IMR-90 (cell line): ENCODE measurements at regions not wholly inside any gene's neighbourhood (a gene's known extent, or its start where the extent isn't known, plus 50 kb on each side); places are given as distances from the start of the nearest gene placed in this dataset.

ENCODE experiments used
- ATAC-seq: fragments of 200-7000 bp; cut with Tn5 transposase; 2 replicates; pipeline ENCODE4 v1.9.1; 2020; ENCODE audit warnings: low read depth, mild to moderate bottlenecking, moderate library complexity
- BruUV-seq: library from RNA; stranded (reverse); fragments of 400-500 nt; replicated peaks from 2 replicates; lab custom pipeline; 2021; lab: Mats Ljungman, UMichigan
- CTCF ChIA-PET: fragments of 300-600 bp; formaldehyde crosslinking; extraction: SDS; loops from one replicate; lab custom pipeline; 2021; ENCODE audit warnings: antibody characterized with exemption; lab: Yijun Ruan, JAX
- POLR2A ChIA-PET: fragments of 300-600 bp; sonication (Branson Sonifier 250); formaldehyde crosslinking; loops from one replicate; lab custom pipeline; 2022; ENCODE audit warnings: antibody characterized with exemption; ENCODE audit not compliant: unreplicated experiment; lab: Charles Lee
- DNase-seq: peaks from one replicate; pipeline ENCODE4 v3.0.0; 2013
- H2AFZ ChIP-seq: replicated peaks from 2 replicates; pipeline ENCODE3; 2013; ENCODE audit warnings: low read length, mild to moderate bottlenecking; ENCODE audit not compliant: poor library complexity
- H2AK5ac ChIP-seq: 2 replicates; pipeline ENCODE4 v1.6.1; 2013; ENCODE audit warnings: low read depth, low read length, inconsistent platforms
- H2AK9ac ChIP-seq: replicated peaks from 2 replicates; pipeline ENCODE3; 2013; ENCODE audit warnings: mild to moderate bottlenecking, low read depth, low read length, moderate library complexity; ENCODE audit not compliant: poor library complexity
- H2BK120ac ChIP-seq: 2 replicates; pipeline ENCODE4 v1.6.1; 2013; ENCODE audit warnings: low read depth, low read length, inconsistent platforms
- H2BK15ac ChIP-seq: 3 replicates; pipeline ENCODE4 v1.6.1; 2013; ENCODE audit warnings: low read depth, low read length, inconsistent platforms
- H2BK20ac ChIP-seq: 2 replicates; pipeline ENCODE4 v1.6.1; 2013; ENCODE audit warnings: low read depth, mild to moderate bottlenecking, inconsistent platforms, low read length, moderate library complexity
- H2BK5ac ChIP-seq: 2 replicates; pipeline ENCODE4 v1.6.1; 2013; ENCODE audit warnings: mild to moderate bottlenecking, low read depth, low read length, inconsistent platforms; ENCODE audit not compliant: poor library complexity, severe bottlenecking
- H3K14ac ChIP-seq: replicated peaks from 2 replicates; pipeline ENCODE4 v1.6.1; 2013; ENCODE audit warnings: low read depth, low read length, inconsistent platforms
- H3K18ac ChIP-seq: 2 replicates; pipeline ENCODE4 v1.6.1; 2013; ENCODE audit warnings: low read depth, low read length, control low read depth
- H3K23ac ChIP-seq: 2 replicates; pipeline ENCODE4 v1.6.1; 2013; ENCODE audit warnings: low read depth, low read length, inconsistent platforms
- H3K27ac ChIP-seq: 2 replicates; pipeline ENCODE4 v1.5.1; 2013; ENCODE audit warnings: mild to moderate bottlenecking, control low read depth, low read length; ENCODE audit not compliant: insufficient read depth
- H3K27me3 ChIP-seq: 2 replicates; pipeline ENCODE4 v1.6.1; 2013; ENCODE audit warnings: low read length; ENCODE audit not compliant: control insufficient read depth, insufficient read depth
- H3K36me3 ChIP-seq: 2 replicates; pipeline ENCODE4 v1.6.1; 2013; ENCODE audit warnings: low read length, mixed read lengths; ENCODE audit not compliant: control insufficient read depth, insufficient read depth
- H3K4ac ChIP-seq: 2 replicates; pipeline ENCODE4 v1.6.1; 2013; ENCODE audit warnings: low read depth, low read length, inconsistent platforms
- H3K4me1 ChIP-seq: 2 replicates; pipeline ENCODE4 v1.6.1; 2013; ENCODE audit warnings: low read length, mixed read lengths; ENCODE audit not compliant: control insufficient read depth, insufficient read depth
- H3K4me2 ChIP-seq: 2 replicates; pipeline ENCODE4 v1.6.1; 2013; ENCODE audit warnings: low read depth, mild to moderate bottlenecking, control low read depth, low read length, moderate library complexity
- H3K4me3 ChIP-seq: 2 replicates; pipeline ENCODE4 v1.5.1; 2013; ENCODE audit warnings: low read depth, mild to moderate bottlenecking, control low read depth, low read length, moderate library complexity; ENCODE audit not compliant: insufficient read depth
- H3K56ac ChIP-seq: 2 replicates; pipeline ENCODE4 v1.6.1; 2013; ENCODE audit warnings: low read length, inconsistent platforms; ENCODE audit not compliant: insufficient read depth; ENCODE audit errors: extremely low read depth
- H3K79me1 ChIP-seq, 2 experiments: 2 replicates each; pipeline ENCODE4 v1.6.1; 2013; ENCODE audit warnings: low read length in 2 of 2, inconsistent platforms in 1 of 2, low read depth in 1 of 2
- H3K9ac ChIP-seq: 2 replicates; pipeline ENCODE4 v1.6.1; 2013; ENCODE audit warnings: low read depth, low read length, control low read depth
- H3K9me1 ChIP-seq: 2 replicates; pipeline ENCODE4 v1.6.1; 2013; ENCODE audit warnings: low read length, inconsistent platforms; ENCODE audit not compliant: insufficient read depth
- H3K9me3 ChIP-seq: 2 replicates; pipeline ENCODE4 v1.6.1; 2013; ENCODE audit warnings: low read length; ENCODE audit not compliant: control insufficient read depth, insufficient read depth
- H4K20me1 ChIP-seq: 2 replicates; pipeline ENCODE4 v1.6.1; 2013; ENCODE audit warnings: low read length, inconsistent platforms; ENCODE audit not compliant: insufficient read depth
- H4K5ac ChIP-seq: 2 replicates; pipeline ENCODE4 v1.6.1; 2013; ENCODE audit warnings: mild to moderate bottlenecking, low read depth, low read length, control low read depth
- H4K8ac ChIP-seq, 2 experiments: 2 replicates each; pipeline ENCODE4 v1.6.1; 2013; ENCODE audit warnings: low read depth in 2 of 2, low read length in 2 of 2, control low read depth in 1 of 2, inconsistent platforms in 1 of 2
- H4K91ac ChIP-seq: 2 replicates; pipeline ENCODE4 v1.6.1; 2013; ENCODE audit warnings: low read depth, low read length, inconsistent platforms; ENCODE audit not compliant: insufficient read depth
- BHLHE40 ChIP-seq: fragments of 150-350 bp; IDR thresholded peaks from 2 replicates; pipeline ENCODE4 v1.6.1; 2016; ENCODE audit warnings: mild to moderate bottlenecking, low read depth, low read length
- CEBPB ChIP-seq: IDR thresholded peaks from 2 replicates; pipeline ENCODE4 v1.6.1; 2012; ENCODE audit warnings: low read depth, low read length, improper control_type of control experiment
- CHD1 ChIP-seq: IDR thresholded peaks from 2 replicates; pipeline ENCODE4 v1.6.1; 2012; ENCODE audit warnings: low read depth, low read length, improper control_type of control experiment
- CTCF ChIP-seq: conservative IDR thresholded peaks from 2 replicates; pipeline ENCODE4 v1.5.1; 2012; ENCODE audit warnings: mild to moderate bottlenecking, low read depth, low read length, improper control_type of control experiment
- ELK1 ChIP-seq: fragments of 150-350 bp; IDR thresholded peaks from 2 replicates; pipeline ENCODE4 v1.6.1; 2016; ENCODE audit warnings: low read depth, mild to moderate bottlenecking, low read length, moderate library complexity, borderline replicate concordance
- FOS ChIP-seq: fragments of 150-350 bp; IDR thresholded peaks from 2 replicates; pipeline ENCODE4 v1.6.1; 2016; ENCODE audit warnings: low read depth, low read length
- MAFK ChIP-seq: IDR thresholded peaks from 2 replicates; pipeline ENCODE4 v1.6.1; 2012; ENCODE audit warnings: low read depth, low read length, improper control_type of control experiment
- MAZ ChIP-seq: IDR thresholded peaks from 2 replicates; pipeline ENCODE4 v1.6.1; 2012; ENCODE audit warnings: low read depth, mild to moderate bottlenecking, low read length, improper control_type of control experiment, moderate library complexity, borderline replicate concordance
- MXI1 ChIP-seq: IDR thresholded peaks from 2 replicates; pipeline ENCODE4 v1.6.1; 2012; ENCODE audit warnings: low read depth, mild to moderate bottlenecking, low read length, moderate library complexity, borderline replicate concordance
- NFE2L2 ChIP-seq: fragments of 150-350 bp; IDR thresholded peaks from 2 replicates; pipeline ENCODE4 v1.6.1; 2016; ENCODE audit warnings: low read depth, mild to moderate bottlenecking, low read length
- POLR2A ChIP-seq: IDR thresholded peaks from 2 replicates; pipeline ENCODE4 v1.6.1; 2012; ENCODE audit warnings: mild to moderate bottlenecking, low read depth, low read length
- RAD21 ChIP-seq: IDR thresholded peaks from 2 replicates; pipeline ENCODE4 v1.6.1; 2012; ENCODE audit warnings: low read length, improper control_type of control experiment
- RCOR1 ChIP-seq: IDR thresholded peaks from 2 replicates; pipeline ENCODE4 v1.6.1; 2012; ENCODE audit warnings: mild to moderate bottlenecking, low read length, improper control_type of control experiment; ENCODE audit not compliant: insufficient replicate concordance
- RFX5 ChIP-seq: IDR thresholded peaks from 2 replicates; pipeline ENCODE4 v1.8.0; 2012; ENCODE audit warnings: low read depth, mild to moderate bottlenecking, low read length, moderate library complexity
- SMC3 ChIP-seq: fragments of 150-350 bp; IDR thresholded peaks from 2 replicates; pipeline ENCODE4 v1.6.1; 2016; ENCODE audit warnings: low read depth, mild to moderate bottlenecking, antibody characterized with exemption, low read length, moderate library complexity
- USF2 ChIP-seq: fragments of 150-350 bp; IDR thresholded peaks from 2 replicates; pipeline ENCODE4 v1.6.1; 2017; ENCODE audit warnings: mild to moderate bottlenecking, antibody characterized with exemption, low read length, low read depth
- WGBS, 2 experiments: methylation state at CpG; one replicate each; pipeline versions ENCODE4 v1.1.5 to v1.1.7; 2013; ENCODE audit warnings: missing lambda C conversion rate in 2 of 2; ENCODE audit not compliant: insufficient read length in 1 of 2; ENCODE audit errors: extremely low coverage in 2 of 2; 5-methylcytosine and 5-hydroxymethylcytosine counted together
- dilution Hi-C: fragments of 300-500 bp; cut with HindIII; formaldehyde crosslinking; loops from one replicate; pipeline ENCODE4 v1.14.3; 2018; ENCODE audit warnings: low sequenced_read_pairs; ENCODE audit not compliant: unreplicated experiment
- in situ Hi-C: fragments of 300-500 bp; cut with MboI; formaldehyde crosslinking; loops from 3 replicates; pipeline ENCODE4 v1.14.3; 2019; ENCODE audit warnings: low sequenced_read_pairs, inconsistent platforms, mixed read lengths
- intact Hi-C: fragments of 100-400 bp; cut with micrococcal nuclease; formaldehyde crosslinking; loops from 2 replicates; pipeline ENCODE4 v1.10.0; 2022

- Histone ChIP-seq H2AFZ (no peak overlapping the region), H4K8ac (no peak overlapping the region), H2BK15ac (no peak overlapping the region), H4K5ac (no peak overlapping the region), H2BK120ac (no peak overlapping the region), H2AK9ac (no peak overlapping the region), H3K4ac (no peak overlapping the region), H4K20me1 (no peaks in the 10 kb centered on the region), H3K23ac (no peak overlapping the region), H3K4me2 (no peak overlapping the region), H3K79me1 (no peaks in the 10 kb centered on the region), H3K9me1 (no peaks in the 10 kb centered on the region), H3K56ac (no peak overlapping the region), H3K18ac (no peak overlapping the region), H3K9ac (no peak overlapping the region), H3K27ac (no peak overlapping the region), H2BK5ac (no peak overlapping the region), H3K14ac (no peak overlapping the region), H3K27me3 (no peaks in the 10 kb centered on the region), H3K4me1 (no peaks in the 10 kb centered on the region), H4K91ac (no peak overlapping the region), H2AK5ac (no peak overlapping the region), H3K9me3 (peaks cover 3% of the 10 kb centered on the region), H3K36me3 (no peaks in the 10 kb centered on the region), H3K4me3 (no peak overlapping the region), H2BK20ac (no peak overlapping the region)
- BruUV-seq, result no TSS peak
- in situ Hi-C loops, result no loop called here
- CTCF ChIA-PET, result no interaction called here
- ATAC-seq (no peak), DNase-seq (no peak)
- intact Hi-C loops, result no loop called here
- TF ChIP-seq CHD1, result no peak
- TF ChIP-seq NFE2L2, result no peak
- no peak for TF ChIP-seq USF2
- TF ChIP-seq ELK1, result no peak
- TF ChIP-seq FOS, result no peak
- TF ChIP-seq MXI1, result no peak
- no peak for TF ChIP-seq SMC3
- TF ChIP-seq BHLHE40, result no peak
- no peak for TF ChIP-seq RFX5
- no peak for TF ChIP-seq RAD21
- no peak for TF ChIP-seq MAFK
- no peak for TF ChIP-seq POLR2A
- TF ChIP-seq CTCF, result no peak
- TF ChIP-seq MAZ, result no peak
- no peak for TF ChIP-seq CEBPB
- no peak for TF ChIP-seq RCOR1
- WGBS, 2 experiments, result no CpG with 5 or more reads among the region's 2 CpGs
- POLR2A ChIA-PET, result no interaction called here
- dilution Hi-C loops, result no loop called here
These were observed 66.8 kb downstream of the MSTN start for GRCh38 chr2:189995679-189996078.
